ENCODE measurements at regions not wholly inside any gene's neighbourhood (a gene's known extent, or its start where the extent isn't known, plus 50 kb on each side); places are given as distances from the start of the nearest gene placed in this dataset.

GRCh38 chr17:15177343-15177742 is 87.8 kb downstream of the PMP22 start:
- DNase-seq (ENCODE audit: low spot score): no peak

DNA sequence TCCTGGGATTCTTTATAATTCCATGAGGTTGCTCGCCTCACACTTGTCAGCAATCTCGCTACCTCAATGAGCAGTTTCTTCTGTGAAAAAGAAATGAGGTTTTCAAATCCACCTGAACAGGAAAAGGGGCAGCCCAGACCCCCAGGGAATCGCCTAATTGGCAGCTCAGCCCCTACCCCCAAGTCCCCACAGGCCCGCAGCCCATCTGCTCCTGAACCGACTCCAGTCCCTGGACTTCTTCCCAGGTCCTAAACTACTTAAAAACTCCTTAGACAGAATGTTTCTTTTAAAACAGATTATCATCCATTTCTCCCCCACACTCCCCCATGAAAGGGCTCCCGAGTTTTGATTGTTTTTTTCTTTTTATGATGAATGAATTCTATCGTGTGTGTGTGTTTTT is 89.8 kb downstream of the PMP22 start:
- no peak for DNase-seq (ENCODE audit: low spot score)

GRCh38 chr17:15171167-15172047 is 93.7 kb downstream of the PMP22 start:
- DNase-seq (ENCODE audit: low spot score): peak; percentile 28

GRCh38 chr17:15169676-15170075 is 95.5 kb downstream of the PMP22 start:
- no peak for DNase-seq (ENCODE audit: low spot score)

GRCh38 chr17:15168379-15168778 is 96.7 kb downstream of the PMP22 start:
- no peak for DNase-seq (ENCODE audit: low spot score)

GRCh38 chr17:15161395-15161794 is 103.7 kb downstream of the PMP22 start:
- no peak for DNase-seq (ENCODE audit: low spot score)

DNA sequence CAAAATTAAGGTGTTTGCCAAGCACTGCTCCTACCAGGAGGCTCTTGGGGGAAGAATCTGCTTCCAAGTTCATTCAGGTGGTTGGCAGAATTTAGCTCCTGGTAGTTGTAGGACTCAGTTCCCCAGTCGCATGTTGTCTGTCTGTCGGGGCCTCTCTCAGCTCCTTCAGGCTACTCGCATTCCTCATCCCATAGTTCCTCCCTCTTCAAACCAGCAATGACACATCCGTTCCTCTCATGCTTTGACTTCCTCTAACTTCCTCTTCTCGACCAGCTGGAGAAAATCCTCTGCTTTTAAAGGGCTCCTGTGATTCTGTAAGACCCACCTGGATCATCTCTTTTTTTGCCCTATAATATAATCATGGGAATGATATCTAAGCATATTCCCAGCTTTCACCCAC is 108.1 kb downstream of the PMP22 start:
- DNase-seq (ENCODE audit: low spot score): no peak

- DNase-seq (ENCODE audit: low spot score): no peak
These were observed 110.5 kb downstream of the PMP22 start for GRCh38 chr17:15154618-15155017.

GRCh38 chr17:15145621-15146020 is 119.5 kb downstream of the PMP22 start:
- no peak for DNase-seq (ENCODE audit: low spot score)

GRCh38 chr17:15143524-15143923 is 121.6 kb downstream of the PMP22 start:
- no peak for DNase-seq (ENCODE audit: low spot score)

DNA sequence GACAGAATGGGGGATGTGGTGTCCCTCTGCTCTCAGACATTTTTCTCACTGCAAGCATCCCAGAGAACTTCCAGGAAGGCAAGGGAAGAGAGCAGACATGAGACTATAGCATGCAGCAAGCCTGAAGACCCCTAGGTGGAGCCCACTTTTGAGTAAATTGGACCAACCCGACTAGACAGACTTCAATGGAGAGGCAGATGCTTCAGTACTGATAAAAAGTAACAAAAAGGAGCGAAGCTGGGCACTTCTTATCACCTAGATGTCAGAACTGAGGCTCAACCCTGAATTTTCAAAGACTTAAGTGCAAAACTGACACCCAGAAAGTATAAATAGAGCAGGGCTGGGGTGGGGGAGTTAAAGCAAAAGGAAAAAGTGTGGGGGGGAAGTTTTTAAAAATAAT is 130.8 kb downstream of the PMP22 start:
- no peak for DNase-seq (ENCODE audit: low spot score)

- DNase-seq (ENCODE audit: low spot score): no peak
These were observed 131.3 kb downstream of the PMP22 start for GRCh38 chr17:15133826-15134225.

DNA sequence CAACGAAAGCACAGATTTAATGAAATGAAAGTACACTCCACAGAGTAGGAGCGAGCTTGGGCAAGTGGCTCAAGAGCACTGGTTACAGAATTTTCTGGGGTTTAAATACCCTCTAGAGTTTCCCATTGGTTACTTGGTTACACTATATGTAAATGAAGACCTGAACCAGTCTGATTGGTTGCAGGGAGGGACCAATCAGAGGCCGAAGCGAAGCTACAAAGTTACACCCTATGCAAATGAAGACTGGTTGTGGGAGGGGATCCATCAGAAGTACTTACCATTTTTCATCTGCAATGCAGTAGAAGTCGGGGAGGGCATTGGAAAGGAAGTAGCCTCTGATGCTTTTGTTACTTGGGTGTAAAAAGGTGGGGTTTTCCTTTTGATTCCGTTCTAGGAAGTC is 132.0 kb downstream of the PMP22 start:
- DNase-seq (ENCODE audit: low spot score): no peak

DNA sequence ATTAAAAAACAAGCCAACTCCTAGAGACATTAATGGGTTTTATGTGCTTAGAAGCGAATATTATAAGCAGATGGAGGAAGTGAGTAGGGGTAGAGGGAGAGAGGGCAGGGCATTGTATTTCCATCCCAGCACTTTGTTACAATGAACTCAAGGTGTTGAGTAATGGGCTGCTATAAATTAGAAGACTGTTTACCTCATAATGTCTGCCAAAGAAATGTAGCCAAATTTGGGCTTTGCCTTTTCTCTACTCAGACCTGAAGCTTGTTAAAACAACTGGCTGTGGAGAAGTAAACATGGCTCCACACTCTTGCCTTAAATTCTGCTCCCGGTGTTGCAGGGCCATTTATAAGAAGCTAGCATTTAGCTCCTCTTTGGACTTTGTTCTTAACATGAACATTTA is 134.7 kb downstream of the PMP22 start:
- no peak for DNase-seq (ENCODE audit: low spot score)

DNA sequence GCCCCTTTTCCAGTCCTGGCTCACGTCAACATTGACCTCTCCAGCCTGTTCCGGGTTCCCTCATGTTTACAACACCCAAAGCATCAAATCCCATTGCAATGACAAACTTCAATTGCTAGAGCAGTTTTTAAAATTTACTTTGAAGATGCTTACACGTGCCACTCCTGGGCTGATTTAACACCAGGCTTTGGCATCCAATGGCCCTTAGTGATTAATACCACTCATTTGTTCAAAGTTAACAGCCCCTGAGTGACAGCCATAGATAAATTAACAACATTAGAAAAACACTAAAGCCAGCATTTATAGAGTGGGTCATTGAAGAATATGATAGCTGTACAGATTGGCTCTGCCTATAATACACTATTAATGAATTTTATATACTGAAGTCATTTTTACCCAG is 135.1 kb downstream of the PMP22 start:
- no peak for DNase-seq (ENCODE audit: low spot score)

GRCh38 chr17:15124746-15125145 is 140.4 kb downstream of the PMP22 start:
- no peak for DNase-seq (ENCODE audit: low spot score)

- no peak for DNase-seq (ENCODE audit: low spot score)
These were observed 140.9 kb downstream of the PMP22 start for GRCh38 chr17:15124264-15124595.

DNA sequence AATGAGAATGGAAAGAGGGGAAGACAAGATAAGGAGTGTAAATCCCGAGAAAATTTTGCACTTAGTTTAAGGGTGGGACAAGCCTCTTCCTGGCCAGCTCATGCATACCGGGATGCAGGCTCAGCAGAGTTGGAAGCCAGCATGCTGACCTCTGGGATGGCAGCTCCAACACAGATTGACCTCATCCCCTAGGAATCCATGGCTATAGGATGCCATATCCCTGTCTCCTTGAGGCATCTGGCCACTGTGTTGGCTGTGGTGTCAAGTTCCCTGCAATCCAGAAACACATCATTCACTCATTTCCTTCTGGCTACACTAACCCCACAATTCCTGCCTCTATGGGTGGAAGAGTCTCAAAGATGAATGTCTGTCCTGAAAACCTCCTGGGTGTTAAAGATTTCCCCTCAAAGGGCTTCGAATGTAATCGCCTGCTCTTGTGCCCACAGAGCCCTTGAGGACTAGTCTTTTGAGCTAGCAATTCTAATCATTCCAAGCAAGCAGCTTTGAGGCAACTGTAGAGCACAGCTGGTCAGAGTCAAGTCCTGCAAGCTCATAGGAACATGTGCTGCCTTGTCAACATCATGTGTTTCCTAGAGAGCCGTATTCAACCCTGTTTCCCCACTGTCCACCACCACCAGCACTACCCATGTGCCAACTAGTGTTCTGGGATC is 141.4 kb downstream of the PMP22 start:
- no peak for DNase-seq (ENCODE audit: low spot score)

DNA sequence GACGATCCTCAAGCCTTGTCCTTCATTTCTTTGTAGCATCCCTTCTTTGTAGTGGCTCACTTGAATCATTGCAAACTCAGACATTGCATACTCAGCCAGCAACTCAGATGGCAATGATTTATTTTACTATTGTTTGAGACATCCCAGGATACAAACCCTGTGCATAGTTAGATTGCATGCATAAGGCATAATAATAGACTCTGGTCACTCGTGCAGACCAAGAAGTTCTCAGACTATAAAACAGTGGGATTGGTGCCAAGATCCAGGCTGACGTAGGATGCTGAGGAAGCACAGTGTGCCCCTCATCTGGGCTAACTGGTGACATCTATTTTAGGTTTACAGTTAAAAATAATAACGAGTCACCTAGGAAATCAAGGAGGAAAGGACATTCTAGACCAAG is 142.3 kb downstream of the PMP22 start:
- no peak for DNase-seq (ENCODE audit: low spot score)

DNA sequence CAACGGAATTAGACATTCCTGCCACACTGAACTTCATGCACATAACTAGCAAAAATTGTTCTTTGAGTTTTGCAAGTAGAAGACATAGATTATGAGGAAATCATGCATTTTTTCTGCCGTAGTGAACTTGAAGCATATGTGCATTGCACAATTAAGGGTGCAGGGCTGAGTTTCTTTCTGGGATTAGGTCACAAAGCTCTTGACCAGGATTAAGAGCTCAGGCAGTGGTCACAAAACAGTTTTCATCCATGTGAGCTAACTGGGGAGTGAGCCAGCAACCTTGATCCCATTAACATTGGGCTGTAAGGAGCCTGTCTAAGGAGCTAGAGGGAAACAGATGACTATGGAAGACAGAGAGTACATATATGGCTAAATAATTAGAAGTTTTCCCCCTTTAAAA is 143.7 kb downstream of the PMP22 start:
- no peak for DNase-seq (ENCODE audit: low spot score)

- no peak for DNase-seq (ENCODE audit: low spot score)
These were observed 145.2 kb downstream of the PMP22 start for GRCh38 chr17:15119968-15120367.

GRCh38 chr17:15117239-15117638 is 147.9 kb downstream of the PMP22 start:
- no peak for DNase-seq (ENCODE audit: low spot score)

DNA sequence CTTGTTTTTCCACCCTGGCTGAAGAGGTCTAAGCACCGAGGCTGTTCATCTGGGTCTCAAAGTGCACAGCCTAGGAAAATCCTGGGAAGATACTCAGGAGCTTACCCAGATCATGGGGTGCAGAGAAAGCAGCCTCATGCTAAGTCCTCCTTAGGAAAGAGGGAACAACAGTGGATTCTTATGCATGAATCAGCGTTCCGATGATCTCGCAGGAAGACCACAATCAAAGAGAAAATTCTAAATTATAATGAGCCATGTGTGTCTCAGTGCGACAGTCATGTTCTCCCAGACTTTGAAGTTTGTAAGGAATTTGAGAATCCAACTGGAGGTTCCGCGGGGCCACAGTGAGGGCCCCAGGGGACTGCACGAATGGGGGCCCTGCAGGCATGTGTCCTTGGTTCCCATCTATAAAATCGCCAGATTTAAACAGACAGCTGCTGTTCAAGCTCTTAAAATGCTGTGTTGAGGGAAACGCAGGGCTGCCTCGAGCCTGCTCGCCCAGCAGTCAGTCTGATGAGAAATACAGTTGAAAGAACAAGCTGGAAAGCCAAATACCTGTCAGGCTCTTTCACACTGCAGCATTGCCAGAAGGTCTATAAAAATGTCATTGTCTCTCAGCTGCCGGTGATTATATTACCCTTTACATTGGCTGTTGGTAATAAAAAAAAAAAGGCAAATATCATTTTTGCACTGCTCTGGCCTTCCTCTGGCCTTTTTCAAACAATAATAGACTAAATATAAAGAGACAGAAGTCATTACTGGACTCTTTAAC is 152.1 kb downstream of the PMP22 start:
- no peak for DNase-seq (ENCODE audit: low spot score)
